Islet precursor cell (in vitro differentiated cells): ENCODE measurements at regions not wholly inside any gene's neighbourhood (a gene's known extent, or its start where the extent isn't known, plus 50 kb on each side); places are given as distances from the start of the nearest gene placed in this dataset.

Source experiments
- DNase-seq: peaks from one replicate; pipeline ENCODE4 v3.0.0-alpha.2; 2018

GRCh38 chr14:78074561-78074960 lies 95.6 kb upstream of the NRXN3 start:
- no peak for DNase-seq

- DNase-seq = no peak
Observed at GRCh38 chr14:78075033-78075432, 95.1 kb upstream of the NRXN3 start.

- no peak for DNase-seq
Observed at GRCh38 chr14:78075555-78076277, 94.5 kb upstream of the NRXN3 start.

GRCh38 chr14:78081245-78081644 lies 88.9 kb upstream of the NRXN3 start:
- no peak for DNase-seq

GRCh38 chr14:78083837-78084236 lies 86.3 kb upstream of the NRXN3 start:
- DNase-seq = peak; percentile 70

GRCh38 chr14:78086342-78086741 lies 83.8 kb upstream of the NRXN3 start:
- peak; percentile 8 for DNase-seq

- DNase-seq = peak; percentile 63
Observed at GRCh38 chr14:78088916-78089315, 81.3 kb upstream of the NRXN3 start.

- no peak for DNase-seq
Observed at GRCh38 chr14:78090864-78091263, 79.3 kb upstream of the NRXN3 start.

GRCh38 chr14:78091361-78091760 lies 78.8 kb upstream of the NRXN3 start:
- no peak for DNase-seq

- no peak for DNase-seq
Observed at GRCh38 chr14:78092040-78092439, 78.1 kb upstream of the NRXN3 start.

- DNase-seq = no peak
Observed at GRCh38 chr14:78103271-78103670, 66.9 kb upstream of the NRXN3 start.

- no peak for DNase-seq
Observed at GRCh38 chr14:78104160-78104559, 66.0 kb upstream of the NRXN3 start.

GRCh38 chr14:78104655-78105054 lies 65.5 kb upstream of the NRXN3 start:
- no peak for DNase-seq

GRCh38 chr14:78106381-78106780 lies 63.8 kb upstream of the NRXN3 start:
- DNase-seq = no peak

GRCh38 chr14:78107166-78107565 lies 63.0 kb upstream of the NRXN3 start:
- no peak for DNase-seq

- DNase-seq = no peak
Observed at GRCh38 chr14:78119440-78119839, 50.7 kb upstream of the NRXN3 start.
